ENCODE measurements at regions not wholly inside any gene's neighbourhood (a gene's known extent, or its start where the extent isn't known, plus 50 kb on each side); places are given as distances from the start of the nearest gene placed in this dataset.

DNA sequence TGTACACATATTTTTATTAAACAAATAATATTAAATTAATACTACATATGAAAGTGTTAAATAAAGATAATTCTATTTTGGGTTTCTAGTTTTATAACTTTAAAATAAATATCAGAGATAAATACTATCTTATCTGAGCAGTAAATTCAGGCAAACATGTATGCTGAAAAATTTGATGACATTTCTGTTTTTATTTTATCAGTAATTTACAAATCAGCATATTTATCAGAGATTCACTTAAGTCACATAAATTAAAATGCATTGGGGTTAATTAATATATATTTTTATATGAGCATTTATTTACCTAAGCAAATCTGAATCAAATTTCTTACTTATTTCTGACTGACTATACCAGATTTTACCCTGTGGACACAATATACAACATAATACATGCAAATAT is 1499.8 kb downstream of the OTOL1 start:
- Histone ChIP-seq H3K27me3 (ENCODE audit: insufficient read depth, low read length, poor library complexity) (no peaks in the 10 kb centered on the region), H2BK120ac (ENCODE audit: low read depth, low read length) (no peak overlapping the region), H4K5ac (ENCODE audit: low read length) (no peak overlapping the region), H3K27ac (ENCODE audit: low read depth, low read length) (no peak overlapping the region), H3K56ac (ENCODE audit: low read length) (no peak overlapping the region), H3K4me3 (ENCODE audit: low read length) (no peak overlapping the region), H3K36me3 (ENCODE audit: control insufficient read depth, insufficient read depth, low read length) (no peaks in the 10 kb centered on the region), H3K79me1 (ENCODE audit: low read length) (no peaks in the 10 kb centered on the region), H3K4me1 (ENCODE audit: control insufficient read depth, low read depth, low read length) (no peaks in the 10 kb centered on the region), H4K8ac (ENCODE audit: low read depth, low read length) (no peak overlapping the region), H2AK5ac (ENCODE audit: low read length) (no peak overlapping the region), H3K23ac (ENCODE audit: low read length) (no peak overlapping the region), H2BK5ac (ENCODE audit: low read length) (no peak overlapping the region), H3K18ac (ENCODE audit: low read length) (no peak overlapping the region), H3K4me2 (ENCODE audit: low read length) (no peak overlapping the region), H3K79me2 (ENCODE audit: control insufficient read depth, insufficient read depth, low read length) (no peaks in the 10 kb centered on the region), H3K9ac (ENCODE audit: low read length) (no peak overlapping the region), H2BK15ac (replicated peaks; ENCODE audit: low read depth) (no peak overlapping the region), H3K4ac (ENCODE audit: low read depth, low read length) (no peak overlapping the region)
- DNase-seq, result no peak

- Histone ChIP-seq H2BK15ac (replicated peaks; ENCODE audit: low read depth) (no peak overlapping the region), H4K8ac (ENCODE audit: low read depth, low read length) (no peak overlapping the region), H3K27me3 (ENCODE audit: insufficient read depth, low read length, poor library complexity) (no peaks in the 10 kb centered on the region), H3K23ac (ENCODE audit: low read length) (no peak overlapping the region), H3K4ac (ENCODE audit: low read depth, low read length) (no peak overlapping the region), H3K18ac (ENCODE audit: low read length) (no peak overlapping the region), H3K4me1 (ENCODE audit: control insufficient read depth, low read depth, low read length) (no peaks in the 10 kb centered on the region), H3K27ac (ENCODE audit: low read depth, low read length) (no peak overlapping the region), H3K79me1 (ENCODE audit: low read length) (no peaks in the 10 kb centered on the region), H3K56ac (ENCODE audit: low read length) (no peak overlapping the region), H2BK5ac (ENCODE audit: low read length) (no peak overlapping the region), H4K5ac (ENCODE audit: low read length) (no peak overlapping the region), H2AK5ac (ENCODE audit: low read length) (no peak overlapping the region), H3K9ac (ENCODE audit: low read length) (no peak overlapping the region), H3K79me2 (ENCODE audit: control insufficient read depth, insufficient read depth, low read length) (no peaks in the 10 kb centered on the region), H3K36me3 (ENCODE audit: control insufficient read depth, insufficient read depth, low read length) (no peaks in the 10 kb centered on the region), H3K4me2 (ENCODE audit: low read length) (no peak overlapping the region), H3K4me3 (ENCODE audit: low read length) (no peak overlapping the region), H2BK120ac (ENCODE audit: low read depth, low read length) (no peak overlapping the region)
- no peak for DNase-seq
These were observed 1501.6 kb downstream of the OTOL1 start for GRCh38 chr3:162998205-162998604.

DNA sequence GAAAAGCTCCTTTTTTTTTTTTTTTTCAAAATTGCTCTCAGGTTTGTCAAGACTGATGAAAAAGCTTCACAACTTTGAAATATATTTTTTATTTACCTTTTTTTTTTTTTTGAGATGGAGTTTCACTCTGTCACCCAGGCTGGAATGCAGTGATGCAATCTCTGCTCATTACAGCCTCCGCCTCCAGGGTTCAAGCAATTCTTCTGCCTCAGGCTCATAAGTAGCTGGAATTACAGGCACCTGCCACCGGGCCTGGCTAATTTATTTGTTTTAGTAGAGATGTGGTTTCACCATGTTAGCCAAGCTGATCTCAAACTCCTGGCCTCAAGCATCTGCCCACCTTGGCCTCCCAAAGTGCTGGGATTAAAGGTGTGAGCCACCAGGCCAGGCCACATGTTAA is 1515.0 kb downstream of the OTOL1 start:
- H3K79me1 ChIP-seq (ENCODE audit: low read length), result no peaks in the 10 kb centered on the region
- H3K18ac ChIP-seq (ENCODE audit: low read length), result no peak overlapping the region
- no peak overlapping the region for H3K4me3 ChIP-seq (ENCODE audit: low read length)
- H2BK120ac ChIP-seq (ENCODE audit: low read depth, low read length), result no peak overlapping the region
- no peak overlapping the region for H3K27ac ChIP-seq (ENCODE audit: low read depth, low read length)
- no peaks in the 10 kb centered on the region for H3K79me2 ChIP-seq (ENCODE audit: control insufficient read depth, insufficient read depth, low read length)
- H3K4me2 ChIP-seq (ENCODE audit: low read length), result no peak overlapping the region
- H3K27me3 ChIP-seq (ENCODE audit: insufficient read depth, low read length, poor library complexity), result no peaks in the 10 kb centered on the region
- no peaks in the 10 kb centered on the region for H3K36me3 ChIP-seq (ENCODE audit: control insufficient read depth, insufficient read depth, low read length)
- no peak overlapping the region for H3K4ac ChIP-seq (ENCODE audit: low read depth, low read length)
- H3K9ac ChIP-seq (ENCODE audit: low read length), result no peak overlapping the region
- H3K4me1 ChIP-seq (ENCODE audit: control insufficient read depth, low read depth, low read length), result no peaks in the 10 kb centered on the region
- no peak overlapping the region for H3K56ac ChIP-seq (ENCODE audit: low read length)
- H4K8ac ChIP-seq (ENCODE audit: low read depth, low read length), result no peak overlapping the region
- no peak overlapping the region for H3K23ac ChIP-seq (ENCODE audit: low read length)
- H2BK5ac ChIP-seq (ENCODE audit: low read length), result no peak overlapping the region
- WGBS (ENCODE audit: extremely low coverage, insufficient coverage, low lambda C conversion rate), result no CpG with 5 or more reads among the region's 2 CpGs
- peak; percentile 24 for DNase-seq
- H2AK5ac ChIP-seq (ENCODE audit: low read length), result no peak overlapping the region
- no peak overlapping the region for H2BK15ac ChIP-seq (replicated peaks; ENCODE audit: low read depth)
- H4K5ac ChIP-seq (ENCODE audit: low read length), result no peak overlapping the region

DNA sequence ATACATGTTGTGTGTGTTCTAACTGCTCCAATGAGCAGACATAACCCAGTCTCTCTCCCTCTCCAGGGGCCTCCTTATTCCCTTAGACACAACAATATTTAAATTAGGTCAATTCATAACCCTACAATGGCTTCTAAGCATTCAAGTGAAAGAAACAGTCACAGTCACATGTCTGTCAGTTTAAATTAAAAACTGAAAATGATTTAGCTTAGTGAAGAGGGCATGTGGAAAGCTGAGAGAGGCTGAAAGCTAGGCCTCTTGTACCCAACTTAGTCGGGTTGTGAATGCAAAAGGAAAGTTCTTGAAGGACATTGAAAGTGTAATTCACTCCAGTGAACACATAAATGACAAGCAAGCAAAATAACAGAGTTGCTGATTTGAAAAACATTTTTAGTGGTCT is 1519.6 kb downstream of the OTOL1 start:
- no peak overlapping the region for H3K18ac ChIP-seq (ENCODE audit: low read length)

GRCh38 chr3:163018067-163018466 is 1521.5 kb downstream of the OTOL1 start:
- Histone ChIP-seq H2BK5ac (ENCODE audit: low read length) (no peak overlapping the region), H3K79me2 (ENCODE audit: control insufficient read depth, insufficient read depth, low read length) (no peaks in the 10 kb centered on the region)
- WGBS (ENCODE audit: extremely low coverage, insufficient coverage, low lambda C conversion rate), result no CpG with 5 or more reads among the region's 1 CpG

More for the DNA sequence above, 1519.6 kb downstream of the OTOL1 start:
- no peak overlapping the region for H3K4me2 ChIP-seq (ENCODE audit: low read length)
- WGBS (ENCODE audit: extremely low coverage, insufficient coverage, low lambda C conversion rate), result no CpG with 5 or more reads among the region's 1 CpG
- no peak overlapping the region for H3K9ac ChIP-seq (ENCODE audit: low read length)
- no peaks in the 10 kb centered on the region for H3K79me1 ChIP-seq (ENCODE audit: low read length)
- no peak overlapping the region for H3K27ac ChIP-seq (ENCODE audit: low read depth, low read length)
- H3K4ac ChIP-seq (ENCODE audit: low read depth, low read length), result no peak overlapping the region
- H3K4me3 ChIP-seq (ENCODE audit: low read length), result no peak overlapping the region
- DNase-seq, result no peak
- H3K23ac ChIP-seq (ENCODE audit: low read length), result no peak overlapping the region
- H4K8ac ChIP-seq (ENCODE audit: low read depth, low read length), result no peak overlapping the region
- no peak overlapping the region for H2AK5ac ChIP-seq (ENCODE audit: low read length)
- H3K27me3 ChIP-seq (ENCODE audit: insufficient read depth, low read length, poor library complexity), result no peaks in the 10 kb centered on the region
- H3K36me3 ChIP-seq (ENCODE audit: control insufficient read depth, insufficient read depth, low read length), result no peaks in the 10 kb centered on the region
- H3K79me2 ChIP-seq (ENCODE audit: control insufficient read depth, insufficient read depth, low read length), result no peaks in the 10 kb centered on the region
- no peak overlapping the region for H3K56ac ChIP-seq (ENCODE audit: low read length)
- H4K5ac ChIP-seq (ENCODE audit: low read length), result no peak overlapping the region
- H2BK5ac ChIP-seq (ENCODE audit: low read length), result no peak overlapping the region
- H2BK120ac ChIP-seq (ENCODE audit: low read depth, low read length), result no peak overlapping the region
- no peaks in the 10 kb centered on the region for H3K4me1 ChIP-seq (ENCODE audit: control insufficient read depth, low read depth, low read length)
- H2BK15ac ChIP-seq (replicated peaks; ENCODE audit: low read depth), result no peak overlapping the region

DNA sequence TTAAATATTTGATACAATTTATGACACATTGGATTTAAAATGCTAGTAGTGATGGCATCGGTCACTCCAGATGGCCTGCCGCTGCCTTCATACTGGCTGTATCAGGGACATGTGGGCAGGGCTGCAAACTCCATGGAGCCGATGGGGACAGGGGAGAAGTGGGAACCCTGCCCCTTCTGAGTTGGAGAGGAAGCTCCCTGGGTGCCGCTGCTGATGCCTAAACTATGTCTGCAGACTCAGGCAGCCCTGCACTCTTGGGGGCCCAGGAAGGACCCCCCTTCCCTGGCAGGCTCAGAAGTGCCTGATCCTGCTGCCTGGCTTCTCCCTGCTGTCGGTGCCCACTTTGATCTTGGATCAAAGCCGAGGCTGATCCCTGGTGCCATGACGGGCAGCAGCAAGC is 1522.1 kb downstream of the OTOL1 start:
- H3K4me3 ChIP-seq (ENCODE audit: low read length), result no peak overlapping the region
- H4K5ac ChIP-seq (ENCODE audit: low read length), result no peak overlapping the region
- H3K56ac ChIP-seq (ENCODE audit: low read length), result no peak overlapping the region
- no peak overlapping the region for H3K18ac ChIP-seq (ENCODE audit: low read length)
- no CpG with 5 or more reads among the region's 7 CpGs for WGBS (ENCODE audit: extremely low coverage, insufficient coverage, low lambda C conversion rate)
- H3K4me1 ChIP-seq (ENCODE audit: control insufficient read depth, low read depth, low read length), result no peaks in the 10 kb centered on the region
- no peaks in the 10 kb centered on the region for H3K79me2 ChIP-seq (ENCODE audit: control insufficient read depth, insufficient read depth, low read length)
- no peak overlapping the region for H2BK5ac ChIP-seq (ENCODE audit: low read length)
- H3K79me1 ChIP-seq (ENCODE audit: low read length), result no peaks in the 10 kb centered on the region
- no peak overlapping the region for H3K9ac ChIP-seq (ENCODE audit: low read length)
- H2BK15ac ChIP-seq (replicated peaks; ENCODE audit: low read depth), result no peak overlapping the region
- H4K8ac ChIP-seq (ENCODE audit: low read depth, low read length), result no peak overlapping the region
- no peak overlapping the region for H3K23ac ChIP-seq (ENCODE audit: low read length)
- H3K36me3 ChIP-seq (ENCODE audit: control insufficient read depth, insufficient read depth, low read length), result no peaks in the 10 kb centered on the region
- no peak overlapping the region for H3K27ac ChIP-seq (ENCODE audit: low read depth, low read length)
- no peak overlapping the region for H2AK5ac ChIP-seq (ENCODE audit: low read length)
- H3K4ac ChIP-seq (ENCODE audit: low read depth, low read length), result no peak overlapping the region
- DNase-seq, result no peak
- H3K27me3 ChIP-seq (ENCODE audit: insufficient read depth, low read length, poor library complexity), result no peaks in the 10 kb centered on the region
- no peak overlapping the region for H3K4me2 ChIP-seq (ENCODE audit: low read length)
- no peak overlapping the region for H2BK120ac ChIP-seq (ENCODE audit: low read depth, low read length)

More at GRCh38 chr3:163018067-163018466, 1521.5 kb downstream of the OTOL1 start:
- Histone ChIP-seq H3K9ac (ENCODE audit: low read length) (no peak overlapping the region), H2BK120ac (ENCODE audit: low read depth, low read length) (no peak overlapping the region), H3K27ac (ENCODE audit: low read depth, low read length) (no peak overlapping the region), H3K4me1 (ENCODE audit: control insufficient read depth, low read depth, low read length) (no peaks in the 10 kb centered on the region), H3K27me3 (ENCODE audit: insufficient read depth, low read length, poor library complexity) (no peaks in the 10 kb centered on the region), H3K4me3 (ENCODE audit: low read length) (no peak overlapping the region), H3K18ac (ENCODE audit: low read length) (no peak overlapping the region), H3K4ac (ENCODE audit: low read depth, low read length) (no peak overlapping the region), H3K56ac (ENCODE audit: low read length) (no peak overlapping the region), H3K4me2 (ENCODE audit: low read length) (no peak overlapping the region), H3K36me3 (ENCODE audit: control insufficient read depth, insufficient read depth, low read length) (no peaks in the 10 kb centered on the region), H3K79me1 (ENCODE audit: low read length) (no peaks in the 10 kb centered on the region), H4K8ac (ENCODE audit: low read depth, low read length) (no peak overlapping the region), H3K23ac (ENCODE audit: low read length) (no peak overlapping the region), H4K5ac (ENCODE audit: low read length) (no peak overlapping the region), H2AK5ac (ENCODE audit: low read length) (no peak overlapping the region), H2BK15ac (replicated peaks; ENCODE audit: low read depth) (no peak overlapping the region)
- DNase-seq, result no peak
